Adrenal gland (tissue), 9 donors: ENCODE measurements at regions not wholly inside any gene's neighbourhood (a gene's known extent, or its start where the extent isn't known, plus 50 kb on each side); places are given as distances from the start of the nearest gene placed in this dataset.

Experiments
- DNase-seq, 7 donors: peaks; one replicate each; pipeline ENCODE4 v3.0.0-alpha.2; 2019 to 2020
- H3K27ac ChIP-seq, 5 donors: fragments of 200-600 bp; sonication (generic) in 4 of 5; 1 replicate in 3 of 5; 2 replicates in 2 of 5; pipeline versions ENCODE4 v1.5.1 to v1.8.0; 2016 to 2020; ENCODE audit warnings: mild to moderate bottlenecking in 1 of 5
- H3K27me3 ChIP-seq: fragments of 200-600 bp; 2 replicates; pipeline ENCODE4 v1.8.0; 2021
- H3K36me3 ChIP-seq, 2 donors: fragments of 200-600 bp; replicated peaks in 1 of 2; 1 replicate in 1 of 2; 2 replicates in 1 of 2; pipeline versions ENCODE4 v1.5.1 to v1.8.0; 2018 to 2022
- H3K4me1 ChIP-seq, 2 donors: fragments of 200-600 bp; replicated peaks in 1 of 2; 1 replicate in 1 of 2; 2 replicates in 1 of 2; pipeline versions ENCODE4 v1.5.1 to v1.8.0; 2018 to 2021
- H3K4me3 ChIP-seq, 4 donors: fragments of 200-600 bp; sonication (generic) in 3 of 4; one replicate each; pipeline ENCODE4 v1.5.1; 2016 to 2018
- H3K9me3 ChIP-seq, 3 donors: fragments of 200-600 bp; sonication (generic) in 1 of 3; replicated peaks in 1 of 3; 1 replicate in 2 of 3; 2 replicates in 1 of 3; pipeline versions ENCODE4 v1.5.1 to v1.8.0; 2016 to 2021
- CTCF ChIP-seq, 6 experiments: fragments of 450-650 bp in 4 of 6; fragments of 200-600 bp in 2 of 6; sonication (generic) in 1 of 6; IDR thresholded peaks; 1 replicate in 5 of 6; 2 replicates in 1 of 6; pipeline versions ENCODE4 v1.5.1 to v1.8.0; 2016 to 2021; ENCODE audit warnings: antibody characterized with exemption in 6 of 6, mild to moderate bottlenecking in 2 of 6, moderate library complexity in 1 of 6
- POLR2A ChIP-seq, 2 donors: fragments of 450-650 bp; IDR thresholded peaks; one replicate each; pipeline ENCODE4 v1.6.1; 2017; ENCODE audit warnings: antibody characterized with exemption in 2 of 2, mild to moderate bottlenecking in 2 of 2, moderate library complexity in 1 of 2
- WGBS, 4 donors: extraction: QIAGEN DNeasy Blood & Tissue Kit in 2 of 4; methylation state at CpG; one replicate each; pipeline versions ENCODE4 v1.1.5 to v1.1.7; 2013 to 2017; 5-methylcytosine and 5-hydroxymethylcytosine counted together
- intact Hi-C, 2 donors: fragments of 100-400 bp; cut with DNase I; formaldehyde crosslinking; loops; one replicate each; pipeline versions ENCODE4 v1.14.1 to v1.15.0; 2022 to 2023
- donor health status: healthy with polysubstance abuse.
- donor health status: Bipolar disorder and iron deficiency.
- donor health status: DM: yes; HTN: yes; CAD: no.
- donor health status: DM: no; HTN: no; CAD: no.
- donor health status: DM: no; HTN: no; CAD: no.

GRCh38 chr1:157245823-157246222, 107.6 kb upstream of the ETV3 start:
- TF ChIP-seq CTCF (IDR thresholded peaks at IDR 0.05) (no peak), POLR2A (IDR thresholded peaks at IDR 0.05) (no peak)

GRCh38 chr1:157241185-157241538, 103.0 kb upstream of the ETV3 start:
- no peaks in the 10 kb centered on the region for H3K36me3 ChIP-seq
- H3K27me3 ChIP-seq, result peaks cover 7% of the 10 kb centered on the region
- intact Hi-C loops, result no loop called here
- 67 to 83% (median 72%) methylated on average over 2 of the region's 2 CpGs for WGBS, 4 donors
- H3K4me1 ChIP-seq, result no peaks in the 10 kb centered on the region
- TF ChIP-seq CTCF (IDR thresholded peaks at IDR 0.05), result no peak
- no peaks in the 10 kb centered on the region for H3K9me3 ChIP-seq
- H3K27ac ChIP-seq, result no peak overlapping the region
- no peak for DNase-seq
- no peak overlapping the region for H3K4me3 ChIP-seq

More at GRCh38 chr1:157245823-157246222, 107.6 kb upstream of the ETV3 start:
- no peaks in the 10 kb centered on the region for H3K27me3 ChIP-seq
- no peak overlapping the region for H3K4me3 ChIP-seq
- DNase-seq, result no peak
- intact Hi-C loops, result no loop called here
- H3K9me3 ChIP-seq, result no peaks in the 10 kb centered on the region
- no peak overlapping the region for H3K27ac ChIP-seq
- H3K36me3 ChIP-seq, result no peaks in the 10 kb centered on the region
- WGBS, 4 donors, result 70 to 87% (median 82%) methylated on average over 2 of the region's 2 CpGs
- no peaks in the 10 kb centered on the region for H3K4me1 ChIP-seq

- TF ChIP-seq POLR2A (IDR thresholded peaks at IDR 0.05), result no peak
- no peak for TF ChIP-seq CTCF (IDR thresholded peaks at IDR 0.05)
- Histone ChIP-seq H3K27me3 (peaks cover 7% of the 10 kb centered on the region), H3K36me3 (no peaks in the 10 kb centered on the region), H3K27ac (no peak overlapping the region), H3K9me3 (no peaks in the 10 kb centered on the region), H3K4me3 (no peak overlapping the region), H3K4me1 (no peaks in the 10 kb centered on the region)
- WGBS, 4 donors, result 69 to 73% (median 71%) methylated on average over 7 of the region's 7 CpGs
- no peak for DNase-seq
- intact Hi-C loops, result no loop called here
Observed at GRCh38 chr1:157240495-157241184, 102.4 kb upstream of the ETV3 start.

- Histone ChIP-seq H3K27me3 (peaks cover 7% of the 10 kb centered on the region), H3K4me1 (no peaks in the 10 kb centered on the region), H3K9me3 (no peaks in the 10 kb centered on the region), H3K4me3 (no peak overlapping the region), H3K36me3 (no peaks in the 10 kb centered on the region), H3K27ac (no peak overlapping the region)
- TF ChIP-seq POLR2A (IDR thresholded peaks at IDR 0.05) (no peak), CTCF (IDR thresholded peaks at IDR 0.05) (no peak)
- intact Hi-C loops, result no loop called here
- no peak for DNase-seq
Observed at GRCh38 chr1:157239936-157240335, 101.7 kb upstream of the ETV3 start.
